ENCODE measurements at regions not wholly inside any gene's neighbourhood (a gene's known extent, or its start where the extent isn't known, plus 50 kb on each side); places are given as distances from the start of the nearest gene placed in this dataset.
A peak's percentile ranks its signal among the peaks of the same experiment; 100 is the strongest.

DNA sequence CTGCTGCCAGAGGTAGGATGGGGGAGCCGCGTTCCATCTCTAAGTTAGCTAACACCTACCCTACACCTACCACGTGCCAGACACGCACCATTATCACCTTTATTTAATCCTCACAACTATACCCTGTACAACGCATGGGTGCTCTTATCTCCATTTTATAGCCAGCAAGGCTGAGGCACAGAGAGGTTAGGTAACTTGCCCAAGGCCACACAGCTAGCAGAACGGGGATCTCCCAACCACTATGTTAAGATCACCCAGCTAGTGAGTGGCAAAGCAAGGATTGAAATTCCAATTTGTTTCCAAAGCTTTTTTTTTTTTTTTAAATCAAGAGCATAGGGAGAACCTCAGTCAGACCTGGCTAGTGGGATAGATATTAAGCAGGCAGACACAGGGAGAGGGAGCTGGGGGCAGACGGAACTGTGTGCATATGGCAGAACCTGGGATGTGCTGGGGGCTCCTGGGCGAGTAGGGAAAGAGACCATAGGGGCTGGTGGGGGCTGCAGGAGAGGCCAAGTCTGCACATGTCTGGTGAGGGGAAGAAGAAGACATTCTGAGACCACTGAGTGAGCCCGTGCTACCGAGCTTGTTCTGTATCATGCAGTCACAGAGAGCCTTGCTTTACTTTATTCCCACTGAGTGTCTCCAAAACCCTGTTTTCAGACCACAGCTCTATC lies 196.3 kb upstream of the TPM1 start:
- no peak overlapping the region for H3K4me2 ChIP-seq (ENCODE audit: low read depth, low read length)
- no peak overlapping the region for H3K27ac ChIP-seq (ENCODE audit: low read length)
- H3K4me3 ChIP-seq (ENCODE audit: low read length) = no peak overlapping the region
- H3K9ac ChIP-seq (ENCODE audit: low read length) = no peak overlapping the region
- no peak overlapping the region for H2AFZ ChIP-seq (ENCODE audit: low read length)
- H3K9me3 ChIP-seq (replicated peaks; ENCODE audit: insufficient read depth, low read length) = no peaks in the 10 kb centered on the region
- DNase-seq = no peak
- TF ChIP-seq EZH2phosphoT487 (IDR thresholded peaks at IDR 0.05; ENCODE audit: low read length) = no peak
- TF ChIP-seq, protein P1, sequence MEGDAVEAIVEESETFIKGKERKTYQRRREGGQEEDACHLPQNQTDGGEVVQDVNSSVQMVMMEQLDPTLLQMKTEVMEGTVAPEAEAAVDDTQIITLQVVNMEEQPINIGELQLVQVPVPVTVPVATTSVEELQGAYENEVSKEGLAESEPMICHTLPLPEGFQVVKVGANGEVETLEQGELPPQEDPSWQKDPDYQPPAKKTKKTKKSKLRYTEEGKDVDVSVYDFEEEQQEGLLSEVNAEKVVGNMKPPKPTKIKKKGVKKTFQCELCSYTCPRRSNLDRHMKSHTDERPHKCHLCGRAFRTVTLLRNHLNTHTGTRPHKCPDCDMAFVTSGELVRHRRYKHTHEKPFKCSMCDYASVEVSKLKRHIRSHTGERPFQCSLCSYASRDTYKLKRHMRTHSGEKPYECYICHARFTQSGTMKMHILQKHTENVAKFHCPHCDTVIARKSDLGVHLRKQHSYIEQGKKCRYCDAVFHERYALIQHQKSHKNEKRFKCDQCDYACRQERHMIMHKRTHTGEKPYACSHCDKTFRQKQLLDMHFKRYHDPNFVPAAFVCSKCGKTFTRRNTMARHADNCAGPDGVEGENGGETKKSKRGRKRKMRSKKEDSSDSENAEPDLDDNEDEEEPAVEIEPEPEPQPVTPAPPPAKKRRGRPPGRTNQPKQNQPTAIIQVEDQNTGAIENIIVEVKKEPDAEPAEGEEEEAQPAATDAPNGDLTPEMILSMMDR (IDR thresholded peaks at IDR 0.05; ENCODE audit: low read length) = no peak
- no peak for TF ChIP-seq EZH2 (optimal IDR thresholded peaks at IDR 0.05; ENCODE audit: low read depth, low read length)
- no peaks in the 10 kb centered on the region for H3K79me2 ChIP-seq (ENCODE audit: low read length)
- H4K20me1 ChIP-seq (ENCODE audit: insufficient read depth, low read length) = no peaks in the 10 kb centered on the region
- no peaks in the 10 kb centered on the region for H3F3A ChIP-seq (ENCODE audit: insufficient read depth, low read length)
- no peaks in the 10 kb centered on the region for H3K36me3 ChIP-seq (replicated peaks; ENCODE audit: insufficient read depth, low read length)
- no peaks in the 10 kb centered on the region for H3K9me2 ChIP-seq (replicated peaks; ENCODE audit: insufficient read depth, low read length)
- no peaks in the 10 kb centered on the region for H3K4me1 ChIP-seq (ENCODE audit: low read length)
- no peaks in the 10 kb centered on the region for H3K27me3 ChIP-seq (replicated peaks; ENCODE audit: insufficient read depth, low read length)

DNA sequence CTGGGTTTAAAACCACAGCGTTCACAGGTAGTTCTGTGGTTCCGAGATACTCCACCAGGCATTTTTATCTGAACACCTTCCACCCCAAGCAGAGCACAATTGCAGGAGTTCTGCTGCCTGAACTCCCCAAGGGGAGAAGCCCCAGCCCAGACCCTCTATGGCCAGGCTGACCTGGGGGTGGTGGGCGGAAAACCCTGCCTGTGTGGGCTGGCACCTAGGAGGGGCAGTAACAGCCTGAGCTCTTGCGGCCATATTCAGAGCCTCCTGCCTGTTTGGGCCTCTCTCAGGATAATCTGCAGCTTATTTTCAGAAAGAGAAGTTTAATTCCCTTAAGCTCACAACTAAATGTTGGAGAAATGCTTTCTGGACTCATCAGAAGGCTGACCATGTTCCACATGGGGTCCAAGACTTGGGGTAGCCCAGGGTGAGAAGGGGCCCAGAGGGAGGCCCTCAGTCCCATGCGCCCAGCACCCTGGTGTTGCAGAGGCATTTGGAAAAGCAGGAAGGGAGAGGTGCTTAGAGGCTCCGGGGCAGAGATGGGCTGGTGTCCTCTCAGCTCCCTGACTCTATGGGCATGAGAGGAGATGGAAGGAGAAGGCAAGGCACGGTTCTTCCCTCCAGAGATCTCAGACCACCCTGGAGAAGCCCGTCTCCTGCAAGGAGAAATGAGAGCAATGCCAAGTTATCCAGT lies 195.6 kb upstream of the TPM1 start:
- no peak overlapping the region for H3K4me2 ChIP-seq (ENCODE audit: low read depth, low read length)
- no peak for TF ChIP-seq EZH2phosphoT487 (IDR thresholded peaks at IDR 0.05; ENCODE audit: low read length)
- TF ChIP-seq EZH2 (optimal IDR thresholded peaks at IDR 0.05; ENCODE audit: low read depth, low read length) = no peak
- TF ChIP-seq, protein P1 (IDR thresholded peaks at IDR 0.05; ENCODE audit: low read length) = no peak
- no peaks in the 10 kb centered on the region for H3K4me1 ChIP-seq (ENCODE audit: low read length)
- no peaks in the 10 kb centered on the region for H3K9me2 ChIP-seq (replicated peaks; ENCODE audit: insufficient read depth, low read length)
- no peaks in the 10 kb centered on the region for H3F3A ChIP-seq (ENCODE audit: insufficient read depth, low read length)
- H3K27ac ChIP-seq (ENCODE audit: low read length) = no peak overlapping the region
- H3K79me2 ChIP-seq (ENCODE audit: low read length) = no peaks in the 10 kb centered on the region
- H3K9me3 ChIP-seq (replicated peaks; ENCODE audit: insufficient read depth, low read length) = no peaks in the 10 kb centered on the region
- DNase-seq = no peak
- no peak overlapping the region for H2AFZ ChIP-seq (ENCODE audit: low read length)
- H4K20me1 ChIP-seq (ENCODE audit: insufficient read depth, low read length) = no peaks in the 10 kb centered on the region
- H3K4me3 ChIP-seq (ENCODE audit: low read length) = no peak overlapping the region
- no peaks in the 10 kb centered on the region for H3K27me3 ChIP-seq (replicated peaks; ENCODE audit: insufficient read depth, low read length)
- H3K36me3 ChIP-seq (replicated peaks; ENCODE audit: insufficient read depth, low read length) = no peaks in the 10 kb centered on the region
- no peak overlapping the region for H3K9ac ChIP-seq (ENCODE audit: low read length)

DNA sequence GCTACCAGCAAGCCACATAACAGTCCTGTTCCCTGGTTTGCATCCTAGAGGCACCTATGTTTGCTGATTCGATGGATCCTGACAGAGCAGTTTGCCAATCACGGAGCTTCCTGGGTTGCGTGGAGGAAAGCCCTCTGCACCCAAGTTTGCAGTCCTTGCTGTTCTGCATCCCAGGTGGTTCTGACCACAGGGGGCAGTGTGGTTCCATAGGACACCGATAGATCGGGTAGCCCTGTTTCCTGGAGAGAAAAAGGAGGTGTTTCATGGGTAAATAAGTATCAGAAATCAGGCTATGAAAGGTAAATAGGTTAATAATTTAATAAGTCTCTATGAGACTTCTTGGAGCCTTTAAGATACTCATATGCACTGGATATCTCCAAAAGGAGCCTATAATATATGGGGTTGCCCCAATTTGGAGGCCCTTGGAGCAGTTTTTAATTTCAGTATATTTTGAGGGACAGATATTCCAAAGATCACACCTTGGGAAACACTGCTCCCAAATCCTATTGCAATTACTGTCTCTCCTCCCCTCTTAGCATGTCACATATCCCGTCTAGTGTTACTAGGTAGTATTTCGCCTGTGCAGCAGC lies 194.6 kb upstream of the TPM1 start:
- Histone ChIP-seq H3K9me2 (replicated peaks; ENCODE audit: insufficient read depth, low read length) (no peaks in the 10 kb centered on the region), H3K27ac (ENCODE audit: low read length) (no peak overlapping the region), H3F3A (ENCODE audit: insufficient read depth, low read length) (no peaks in the 10 kb centered on the region), H3K27me3 (replicated peaks; ENCODE audit: insufficient read depth, low read length) (no peaks in the 10 kb centered on the region), H3K9me3 (replicated peaks; ENCODE audit: insufficient read depth, low read length) (no peaks in the 10 kb centered on the region), H3K4me2 (ENCODE audit: low read depth, low read length) (no peak overlapping the region), H3K9ac (ENCODE audit: low read length) (no peak overlapping the region), H3K4me3 (ENCODE audit: low read length) (no peak overlapping the region), H3K79me2 (ENCODE audit: low read length) (no peaks in the 10 kb centered on the region), H3K4me1 (ENCODE audit: low read length) (no peaks in the 10 kb centered on the region), H3K36me3 (replicated peaks; ENCODE audit: insufficient read depth, low read length) (no peaks in the 10 kb centered on the region), H2AFZ (ENCODE audit: low read length) (no peak overlapping the region), H4K20me1 (ENCODE audit: insufficient read depth, low read length) (no peaks in the 10 kb centered on the region)
- DNase-seq = peak; percentile 53
- TF ChIP-seq, protein P1 (IDR thresholded peaks at IDR 0.05; ENCODE audit: low read length) = peak; percentile 82
- TF ChIP-seq EZH2phosphoT487 (IDR thresholded peaks at IDR 0.05; ENCODE audit: low read length) = no peak

Data from MM.1S (cell line).